Liver (tissue), 8 donors: ENCODE measurements at regions not wholly inside any gene's neighbourhood (a gene's known extent, or its start where the extent isn't known, plus 50 kb on each side); places are given as distances from the start of the nearest gene placed in this dataset.

ENCODE experiments used
- DNase-seq: peaks from one replicate; pipeline ENCODE4 v3.0.0-alpha.2; 2017; ENCODE audit warnings: low spot score
- H3K27ac ChIP-seq, 2 donors: one replicate each; pipeline ENCODE4 v1.7.0; 2013; ENCODE audit warnings: inconsistent platforms in 2 of 2, low read length in 2 of 2, control low read depth in 1 of 2, low read depth in 1 of 2, mild to moderate bottlenecking in 1 of 2
- H3K27me3 ChIP-seq, 4 donors: one replicate each; pipeline versions ENCODE4 v1.6.1 to v1.7.0; 2013; ENCODE audit warnings: low read length in 3 of 4, inconsistent platforms in 1 of 4, mild to moderate bottlenecking in 1 of 4, moderate library complexity in 1 of 4; ENCODE audit not compliant: control insufficient read depth in 4 of 4, insufficient read depth in 4 of 4
- H3K36me3 ChIP-seq, 4 donors: one replicate each; pipeline versions ENCODE4 v1.6.1 to v1.7.0; 2013; ENCODE audit warnings: low read length in 3 of 4, mild to moderate bottlenecking in 3 of 4, low read depth in 1 of 4, moderate library complexity in 1 of 4; ENCODE audit not compliant: control insufficient read depth in 4 of 4, insufficient read depth in 3 of 4
- H3K4me1 ChIP-seq, 4 donors: one replicate each; pipeline versions ENCODE4 v1.6.1 to v1.7.0; 2013; ENCODE audit warnings: low read length in 3 of 4, mild to moderate bottlenecking in 3 of 4, moderate library complexity in 1 of 4; ENCODE audit not compliant: control insufficient read depth in 4 of 4, insufficient read depth in 4 of 4
- H3K4me3 ChIP-seq, 3 donors: one replicate each; pipeline versions ENCODE4 v1.6.1 to v1.7.0; 2013; ENCODE audit warnings: low read length in 3 of 3, control low read depth in 1 of 3, low read depth in 1 of 3, mild to moderate bottlenecking in 1 of 3
- H3K9ac ChIP-seq, 2 donors: one replicate each; pipeline ENCODE4 v1.7.0; 2013; ENCODE audit warnings: low read length in 2 of 2, mild to moderate bottlenecking in 2 of 2, moderate library complexity in 2 of 2, control low read depth in 1 of 2, low read depth in 1 of 2
- H3K9me3 ChIP-seq, 4 donors: one replicate each; pipeline versions ENCODE4 v1.6.1 to v1.7.0; 2013; ENCODE audit warnings: low read length in 3 of 4; ENCODE audit not compliant: control insufficient read depth in 4 of 4
- EGR1 ChIP-seq, 2 donors: IDR thresholded peaks; 2 replicates each; pipeline ENCODE4 v1.6.1; 2016 to 2018; ENCODE audit warnings: antibody characterized with exemption in 2 of 2, low read depth in 2 of 2
- FOXA1 ChIP-seq: IDR thresholded peaks from 2 replicates; pipeline ENCODE4 v1.6.1; 2016; ENCODE audit warnings: antibody characterized with exemption
- FOXA2 ChIP-seq: IDR thresholded peaks from 2 replicates; pipeline ENCODE4 v1.6.1; 2016; ENCODE audit warnings: antibody characterized with exemption
- GABPA ChIP-seq, 2 donors: IDR thresholded peaks in 1 of 2; conservative IDR thresholded peaks in 1 of 2; 2 replicates each; pipeline ENCODE4 v1.6.1; 2016; ENCODE audit warnings: antibody characterized with exemption in 2 of 2, mild to moderate bottlenecking in 1 of 2, moderate library complexity in 1 of 2
- HNF4G ChIP-seq: IDR thresholded peaks from 2 replicates; pipeline ENCODE4 v1.6.1; 2016; ENCODE audit warnings: antibody characterized with exemption
- JUND ChIP-seq, 2 donors: IDR thresholded peaks; 2 replicates each; pipeline ENCODE4 v1.6.1; 2016; ENCODE audit warnings: antibody characterized with exemption in 2 of 2
- NR2F2 ChIP-seq: IDR thresholded peaks from 2 replicates; pipeline ENCODE4 v1.6.1; 2016; ENCODE audit warnings: antibody characterized with exemption
- RAD21 ChIP-seq, 2 donors: IDR thresholded peaks; 2 replicates each; pipeline ENCODE4 v1.6.1; 2016; ENCODE audit warnings: antibody characterized with exemption in 2 of 2, mild to moderate bottlenecking in 2 of 2
- RXRA ChIP-seq, 2 donors: IDR thresholded peaks; 2 replicates each; pipeline ENCODE4 v1.6.1; 2017 to 2018; ENCODE audit warnings: antibody characterized with exemption in 2 of 2, mild to moderate bottlenecking in 1 of 2
- SP1 ChIP-seq: IDR thresholded peaks from 2 replicates; pipeline ENCODE4 v1.6.1; 2018; ENCODE audit warnings: antibody characterized with exemption, mild to moderate bottlenecking
- YY1 ChIP-seq: IDR thresholded peaks from 2 replicates; pipeline ENCODE4 v1.6.1; 2016; ENCODE audit warnings: antibody characterized with exemption, mild to moderate bottlenecking
- WGBS: extraction: QIAGEN DNeasy Blood & Tissue Kit; methylation state at CpG from one replicate; pipeline ENCODE4 v1.1.7; 2013; 5-methylcytosine and 5-hydroxymethylcytosine counted together
- TF ChIP-seq, protein P1 (sequence below): IDR thresholded peaks from 2 replicates; pipeline ENCODE4 v1.6.1; 2016; ENCODE audit warnings: antibody characterized with exemption
- TF ChIP-seq, protein P2 (sequence below): IDR thresholded peaks from 2 replicates; pipeline ENCODE4 v1.6.1; 2016; ENCODE audit warnings: antibody characterized with exemption, mild to moderate bottlenecking
- TF ChIP-seq, protein P3 (sequence below): fragments of 150-350 bp; IDR thresholded peaks from 2 replicates; pipeline ENCODE4 v1.5.1; 2017; ENCODE audit warnings: improper control_type of control experiment, low read depth, low read length; ENCODE audit not compliant: missing input control
- TF ChIP-seq, protein P4 (sequence below): IDR thresholded peaks from 2 replicates; pipeline ENCODE4 v1.6.1; 2016; ENCODE audit warnings: antibody characterized with exemption
- TF ChIP-seq, protein P5 (sequence below): IDR thresholded peaks from 2 replicates; pipeline ENCODE4 v1.6.1; 2016; ENCODE audit warnings: antibody characterized with exemption
- donor health status: healthy.
- donor health status: healthy.
- donor health status: healthy.
- donor health status: healthy.
- donor health status: healthy.

DNA sequence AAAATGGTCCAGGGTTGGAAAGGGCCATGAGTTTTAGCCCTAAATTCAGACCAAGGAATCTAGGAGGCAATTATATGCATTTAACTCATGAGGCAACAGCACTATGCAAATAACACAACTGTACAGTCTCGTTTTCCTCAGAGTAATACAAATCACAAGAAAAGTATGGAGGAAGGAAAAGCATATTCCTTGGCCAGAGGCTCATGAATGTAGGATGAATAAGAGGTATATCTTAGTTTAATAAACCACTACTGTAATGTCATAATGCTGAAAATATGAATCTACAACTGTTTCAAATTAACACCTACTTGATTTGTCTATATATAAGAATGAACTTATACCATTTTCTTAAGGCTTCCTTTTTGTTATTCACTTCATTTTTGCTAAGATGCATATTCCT, 252.5 kb upstream of the TANK start:
- Histone ChIP-seq H3K4me1 (no peaks in the 10 kb centered on the region), H3K9me3 (no peaks in the 10 kb centered on the region)
- WGBS = 87% methylated on average over 1 of the region's 1 CpG

DNA sequence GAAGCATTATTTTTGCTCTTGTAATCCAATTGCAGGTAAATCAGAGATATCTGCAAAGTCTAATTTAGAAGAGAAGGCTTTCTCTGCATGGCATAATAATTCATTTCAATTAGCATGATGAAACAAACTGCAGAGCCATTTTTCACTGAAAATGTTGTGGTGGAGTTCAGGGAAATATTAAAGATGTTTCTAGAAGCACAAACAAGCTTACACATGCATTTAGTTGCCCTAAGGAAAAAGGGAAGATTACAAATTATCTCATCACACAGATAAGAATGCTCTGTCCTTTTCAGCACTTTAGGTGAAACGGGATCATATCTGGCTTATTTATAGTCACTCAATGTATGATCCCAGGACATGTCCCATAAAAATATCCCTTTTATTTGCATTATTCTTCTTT, 252.1 kb upstream of the TANK start:
- Histone ChIP-seq H3K9ac (no peak overlapping the region), H3K36me3 (no peaks in the 10 kb centered on the region), H3K4me1 (no peaks in the 10 kb centered on the region), H3K27ac (no peak overlapping the region), H3K4me3 (no peak overlapping the region), H3K27me3 (no peaks in the 10 kb centered on the region), H3K9me3 (no peaks in the 10 kb centered on the region)
- no peak for TF ChIP-seq RXRA (IDR thresholded peaks at IDR 0.05)
- TF ChIP-seq, protein P1, sequence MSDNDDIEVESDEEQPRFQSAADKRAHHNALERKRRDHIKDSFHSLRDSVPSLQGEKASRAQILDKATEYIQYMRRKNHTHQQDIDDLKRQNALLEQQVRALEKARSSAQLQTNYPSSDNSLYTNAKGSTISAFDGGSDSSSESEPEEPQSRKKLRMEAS = no peak
- DNase-seq = no peak
- 79% methylated on average over 1 of the region's 1 CpG for WGBS

More for the DNA sequence above, 252.5 kb upstream of the TANK start:
- Histone ChIP-seq H3K4me3 (no peak overlapping the region), H3K27me3 (no peaks in the 10 kb centered on the region), H3K36me3 (no peaks in the 10 kb centered on the region), H3K9ac (no peak overlapping the region), H3K27ac (no peak overlapping the region)
- TF ChIP-seq, protein P2, sequence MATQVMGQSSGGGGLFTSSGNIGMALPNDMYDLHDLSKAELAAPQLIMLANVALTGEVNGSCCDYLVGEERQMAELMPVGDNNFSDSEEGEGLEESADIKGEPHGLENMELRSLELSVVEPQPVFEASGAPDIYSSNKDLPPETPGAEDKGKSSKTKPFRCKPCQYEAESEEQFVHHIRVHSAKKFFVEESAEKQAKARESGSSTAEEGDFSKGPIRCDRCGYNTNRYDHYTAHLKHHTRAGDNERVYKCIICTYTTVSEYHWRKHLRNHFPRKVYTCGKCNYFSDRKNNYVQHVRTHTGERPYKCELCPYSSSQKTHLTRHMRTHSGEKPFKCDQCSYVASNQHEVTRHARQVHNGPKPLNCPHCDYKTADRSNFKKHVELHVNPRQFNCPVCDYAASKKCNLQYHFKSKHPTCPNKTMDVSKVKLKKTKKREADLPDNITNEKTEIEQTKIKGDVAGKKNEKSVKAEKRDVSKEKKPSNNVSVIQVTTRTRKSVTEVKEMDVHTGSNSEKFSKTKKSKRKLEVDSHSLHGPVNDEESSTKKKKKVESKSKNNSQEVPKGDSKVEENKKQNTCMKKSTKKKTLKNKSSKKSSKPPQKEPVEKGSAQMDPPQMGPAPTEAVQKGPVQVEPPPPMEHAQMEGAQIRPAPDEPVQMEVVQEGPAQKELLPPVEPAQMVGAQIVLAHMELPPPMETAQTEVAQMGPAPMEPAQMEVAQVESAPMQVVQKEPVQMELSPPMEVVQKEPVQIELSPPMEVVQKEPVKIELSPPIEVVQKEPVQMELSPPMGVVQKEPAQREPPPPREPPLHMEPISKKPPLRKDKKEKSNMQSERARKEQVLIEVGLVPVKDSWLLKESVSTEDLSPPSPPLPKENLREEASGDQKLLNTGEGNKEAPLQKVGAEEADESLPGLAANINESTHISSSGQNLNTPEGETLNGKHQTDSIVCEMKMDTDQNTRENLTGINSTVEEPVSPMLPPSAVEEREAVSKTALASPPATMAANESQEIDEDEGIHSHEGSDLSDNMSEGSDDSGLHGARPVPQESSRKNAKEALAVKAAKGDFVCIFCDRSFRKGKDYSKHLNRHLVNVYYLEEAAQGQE = no peak
- TF ChIP-seq, protein P3, sequence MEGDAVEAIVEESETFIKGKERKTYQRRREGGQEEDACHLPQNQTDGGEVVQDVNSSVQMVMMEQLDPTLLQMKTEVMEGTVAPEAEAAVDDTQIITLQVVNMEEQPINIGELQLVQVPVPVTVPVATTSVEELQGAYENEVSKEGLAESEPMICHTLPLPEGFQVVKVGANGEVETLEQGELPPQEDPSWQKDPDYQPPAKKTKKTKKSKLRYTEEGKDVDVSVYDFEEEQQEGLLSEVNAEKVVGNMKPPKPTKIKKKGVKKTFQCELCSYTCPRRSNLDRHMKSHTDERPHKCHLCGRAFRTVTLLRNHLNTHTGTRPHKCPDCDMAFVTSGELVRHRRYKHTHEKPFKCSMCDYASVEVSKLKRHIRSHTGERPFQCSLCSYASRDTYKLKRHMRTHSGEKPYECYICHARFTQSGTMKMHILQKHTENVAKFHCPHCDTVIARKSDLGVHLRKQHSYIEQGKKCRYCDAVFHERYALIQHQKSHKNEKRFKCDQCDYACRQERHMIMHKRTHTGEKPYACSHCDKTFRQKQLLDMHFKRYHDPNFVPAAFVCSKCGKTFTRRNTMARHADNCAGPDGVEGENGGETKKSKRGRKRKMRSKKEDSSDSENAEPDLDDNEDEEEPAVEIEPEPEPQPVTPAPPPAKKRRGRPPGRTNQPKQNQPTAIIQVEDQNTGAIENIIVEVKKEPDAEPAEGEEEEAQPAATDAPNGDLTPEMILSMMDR = no peak
- TF ChIP-seq FOXA1 (no peak), JUND (IDR thresholded peaks at IDR 0.05) (no peak), RAD21 (IDR thresholded peaks at IDR 0.05) (no peak), RXRA (IDR thresholded peaks at IDR 0.05) (no peak), YY1 (no peak), FOXA2 (no peak), EGR1 (IDR thresholded peaks at IDR 0.05; ENCODE audit: low read depth in 2 of 2) (no peak), HNF4G (no peak), SP1 (no peak), GABPA (IDR thresholded peaks at IDR 0.05 in 1 of 2, conservative IDR thresholded peaks at IDR 0.05 in 1 of 2) (no peak), NR2F2 (no peak)
- TF ChIP-seq, protein P4, sequence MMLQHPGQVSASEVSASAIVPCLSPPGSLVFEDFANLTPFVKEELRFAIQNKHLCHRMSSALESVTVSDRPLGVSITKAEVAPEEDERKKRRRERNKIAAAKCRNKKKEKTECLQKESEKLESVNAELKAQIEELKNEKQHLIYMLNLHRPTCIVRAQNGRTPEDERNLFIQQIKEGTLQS = no peak
- TF ChIP-seq, protein P5, sequence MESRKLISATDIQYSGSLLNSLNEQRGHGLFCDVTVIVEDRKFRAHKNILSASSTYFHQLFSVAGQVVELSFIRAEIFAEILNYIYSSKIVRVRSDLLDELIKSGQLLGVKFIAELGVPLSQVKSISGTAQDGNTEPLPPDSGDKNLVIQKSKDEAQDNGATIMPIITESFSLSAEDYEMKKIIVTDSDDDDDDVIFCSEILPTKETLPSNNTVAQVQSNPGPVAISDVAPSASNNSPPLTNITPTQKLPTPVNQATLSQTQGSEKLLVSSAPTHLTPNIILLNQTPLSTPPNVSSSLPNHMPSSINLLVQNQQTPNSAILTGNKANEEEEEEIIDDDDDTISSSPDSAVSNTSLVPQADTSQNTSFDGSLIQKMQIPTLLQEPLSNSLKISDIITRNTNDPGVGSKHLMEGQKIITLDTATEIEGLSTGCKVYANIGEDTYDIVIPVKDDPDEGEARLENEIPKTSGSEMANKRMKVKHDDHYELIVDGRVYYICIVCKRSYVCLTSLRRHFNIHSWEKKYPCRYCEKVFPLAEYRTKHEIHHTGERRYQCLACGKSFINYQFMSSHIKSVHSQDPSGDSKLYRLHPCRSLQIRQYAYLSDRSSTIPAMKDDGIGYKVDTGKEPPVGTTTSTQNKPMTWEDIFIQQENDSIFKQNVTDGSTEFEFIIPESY = no peak
- TF ChIP-seq, protein P1 = no peak
- no peak for DNase-seq
